ENCODE measurements at regions not wholly inside any gene's neighbourhood (a gene's known extent, or its start where the extent isn't known, plus 50 kb on each side); places are given as distances from the start of the nearest gene placed in this dataset.

DNA sequence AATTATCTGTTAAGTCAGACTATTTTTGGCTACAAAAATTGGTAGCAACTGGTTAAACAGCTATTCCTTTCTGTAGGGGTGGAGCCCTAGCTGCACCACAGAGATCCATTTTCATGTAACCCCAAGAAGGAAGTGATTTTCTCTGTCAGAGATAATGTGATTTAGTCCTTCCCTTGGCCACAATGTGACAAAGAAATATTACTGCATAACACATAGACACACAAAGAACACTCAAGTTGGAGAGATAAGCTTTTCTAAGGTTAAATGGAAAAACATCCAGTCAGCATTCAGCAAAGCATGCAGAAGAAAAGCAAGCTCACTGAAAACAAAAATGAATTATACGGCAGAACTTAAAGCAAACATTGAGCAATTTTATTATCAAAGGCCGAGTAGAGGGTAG, 227.8 kb upstream of the CDH9 start:
- TF ChIP-seq, protein P1, sequence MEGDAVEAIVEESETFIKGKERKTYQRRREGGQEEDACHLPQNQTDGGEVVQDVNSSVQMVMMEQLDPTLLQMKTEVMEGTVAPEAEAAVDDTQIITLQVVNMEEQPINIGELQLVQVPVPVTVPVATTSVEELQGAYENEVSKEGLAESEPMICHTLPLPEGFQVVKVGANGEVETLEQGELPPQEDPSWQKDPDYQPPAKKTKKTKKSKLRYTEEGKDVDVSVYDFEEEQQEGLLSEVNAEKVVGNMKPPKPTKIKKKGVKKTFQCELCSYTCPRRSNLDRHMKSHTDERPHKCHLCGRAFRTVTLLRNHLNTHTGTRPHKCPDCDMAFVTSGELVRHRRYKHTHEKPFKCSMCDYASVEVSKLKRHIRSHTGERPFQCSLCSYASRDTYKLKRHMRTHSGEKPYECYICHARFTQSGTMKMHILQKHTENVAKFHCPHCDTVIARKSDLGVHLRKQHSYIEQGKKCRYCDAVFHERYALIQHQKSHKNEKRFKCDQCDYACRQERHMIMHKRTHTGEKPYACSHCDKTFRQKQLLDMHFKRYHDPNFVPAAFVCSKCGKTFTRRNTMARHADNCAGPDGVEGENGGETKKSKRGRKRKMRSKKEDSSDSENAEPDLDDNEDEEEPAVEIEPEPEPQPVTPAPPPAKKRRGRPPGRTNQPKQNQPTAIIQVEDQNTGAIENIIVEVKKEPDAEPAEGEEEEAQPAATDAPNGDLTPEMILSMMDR (IDR thresholded peaks at IDR 0.05), result no peak
- TF ChIP-seq POLR2AphosphoS5 (IDR thresholded peaks at IDR 0.05; ENCODE audit: insufficient read depth in 1 of 2, low read depth in 1 of 2) (no peak), POLR2A (IDR thresholded peaks at IDR 0.05) (no peak)
